ENCODE measurements at regions not wholly inside any gene's neighbourhood (a gene's known extent, or its start where the extent isn't known, plus 50 kb on each side); places are given as distances from the start of the nearest gene placed in this dataset.
A peak's percentile ranks its signal among the peaks of the same experiment; 100 is the strongest.

- Histone ChIP-seq H3K36me3 (no peaks in the 10 kb centered on the region), H3F3A (ENCODE audit: low read depth) (no peaks in the 10 kb centered on the region), H3K79me2 (ENCODE audit: low read depth) (no peaks in the 10 kb centered on the region), H3K4me2 (no peak overlapping the region), H2AFZ (replicated peaks) (no peak overlapping the region), H3K27ac (no peak overlapping the region), H3K4me3 (no peak overlapping the region), H3K9me3 (ENCODE audit: low read depth) (no peaks in the 10 kb centered on the region), H3K27me3 (no peaks in the 10 kb centered on the region), H4K20me1 (ENCODE audit: low read depth) (no peaks in the 10 kb centered on the region), H3K9ac (no peak overlapping the region), H3K4me1 (no peaks in the 10 kb centered on the region)
- H3K4me1 Mint-ChIP-seq: no peaks in the 10 kb centered on the region
- H3K36me3 Mint-ChIP-seq: no peaks in the 10 kb centered on the region
- no peak overlapping the region for H3K4me3 Mint-ChIP-seq
- peaks cover 2% of the 10 kb centered on the region for H3K9me3 Mint-ChIP-seq
- peaks cover 2% of the 10 kb centered on the region for H3K27me3 Mint-ChIP-seq (ENCODE audit: insufficient read depth, low read depth)
- DNase-seq (ENCODE audit: low spot score): no peak
- no peak overlapping the region for H3K27ac Mint-ChIP-seq
- TF ChIP-seq EZH2 (IDR thresholded peaks at IDR 0.05) (no peak), EZH2phosphoT487 (IDR thresholded peaks at IDR 0.05) (no peak)
- TF ChIP-seq, protein P1, sequence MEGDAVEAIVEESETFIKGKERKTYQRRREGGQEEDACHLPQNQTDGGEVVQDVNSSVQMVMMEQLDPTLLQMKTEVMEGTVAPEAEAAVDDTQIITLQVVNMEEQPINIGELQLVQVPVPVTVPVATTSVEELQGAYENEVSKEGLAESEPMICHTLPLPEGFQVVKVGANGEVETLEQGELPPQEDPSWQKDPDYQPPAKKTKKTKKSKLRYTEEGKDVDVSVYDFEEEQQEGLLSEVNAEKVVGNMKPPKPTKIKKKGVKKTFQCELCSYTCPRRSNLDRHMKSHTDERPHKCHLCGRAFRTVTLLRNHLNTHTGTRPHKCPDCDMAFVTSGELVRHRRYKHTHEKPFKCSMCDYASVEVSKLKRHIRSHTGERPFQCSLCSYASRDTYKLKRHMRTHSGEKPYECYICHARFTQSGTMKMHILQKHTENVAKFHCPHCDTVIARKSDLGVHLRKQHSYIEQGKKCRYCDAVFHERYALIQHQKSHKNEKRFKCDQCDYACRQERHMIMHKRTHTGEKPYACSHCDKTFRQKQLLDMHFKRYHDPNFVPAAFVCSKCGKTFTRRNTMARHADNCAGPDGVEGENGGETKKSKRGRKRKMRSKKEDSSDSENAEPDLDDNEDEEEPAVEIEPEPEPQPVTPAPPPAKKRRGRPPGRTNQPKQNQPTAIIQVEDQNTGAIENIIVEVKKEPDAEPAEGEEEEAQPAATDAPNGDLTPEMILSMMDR (IDR thresholded peaks at IDR 0.05): no peak
Measured at GRCh38 chr13:87894059-87894458, 222.9 kb downstream of the SLITRK5 start.

DNA sequence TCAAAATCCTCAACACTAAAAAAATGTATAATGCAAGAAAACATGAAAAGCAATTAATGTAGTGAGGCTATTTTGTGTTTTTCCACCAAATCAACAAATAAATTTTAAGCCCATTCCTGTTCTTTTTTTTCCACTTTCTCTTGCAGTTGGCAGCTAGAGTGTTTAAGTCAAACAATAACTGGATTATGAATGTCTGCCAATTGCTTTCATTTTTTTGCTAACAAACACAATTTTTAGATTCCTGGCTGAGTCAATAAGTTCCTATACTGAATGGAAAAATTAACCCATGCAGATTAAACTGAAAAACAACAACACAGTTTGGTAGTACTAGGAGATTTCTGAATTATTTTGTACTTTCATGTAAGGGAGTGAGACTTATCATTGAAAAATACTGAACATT is 232.4 kb downstream of the SLITRK5 start:
- H3K27ac Mint-ChIP-seq: no peak overlapping the region
- Histone ChIP-seq H3K4me2 (no peak overlapping the region), H3K27me3 (no peaks in the 10 kb centered on the region)

GRCh38 chr13:87906411-87906810 is 235.2 kb downstream of the SLITRK5 start:
- Histone ChIP-seq H3K4me1 (no peaks in the 10 kb centered on the region), H3F3A (ENCODE audit: low read depth) (no peaks in the 10 kb centered on the region), H4K20me1 (ENCODE audit: low read depth) (no peaks in the 10 kb centered on the region), H3K27ac (no peak overlapping the region), H3K9me3 (ENCODE audit: low read depth) (no peaks in the 10 kb centered on the region), H3K9ac (no peak overlapping the region), H3K4me2 (no peak overlapping the region), H3K79me2 (ENCODE audit: low read depth) (no peaks in the 10 kb centered on the region), H2AFZ (replicated peaks) (peak overlapping the region; percentile 70), H3K27me3 (no peaks in the 10 kb centered on the region), H3K4me3 (no peak overlapping the region), H3K36me3 (no peaks in the 10 kb centered on the region)
- Mint-ChIP-seq H3K4me3 (no peak overlapping the region), H3K27me3 (ENCODE audit: insufficient read depth, low read depth) (no peaks in the 10 kb centered on the region), H3K27ac (no peak overlapping the region), H3K9me3 (no peaks in the 10 kb centered on the region), H3K36me3 (no peaks in the 10 kb centered on the region), H3K4me1 (no peaks in the 10 kb centered on the region)
- no peak for DNase-seq (ENCODE audit: low spot score)
- no peak for TF ChIP-seq EZH2 (IDR thresholded peaks at IDR 0.05)
- TF ChIP-seq EZH2phosphoT487 (IDR thresholded peaks at IDR 0.05): no peak
- TF ChIP-seq, protein P1 (IDR thresholded peaks at IDR 0.05): no peak

More for the DNA sequence above, 232.4 kb downstream of the SLITRK5 start:
- H3K4me1 Mint-ChIP-seq: no peaks in the 10 kb centered on the region
- Histone ChIP-seq H3K4me1 (no peaks in the 10 kb centered on the region), H2AFZ (replicated peaks) (no peak overlapping the region), H3F3A (ENCODE audit: low read depth) (no peaks in the 10 kb centered on the region), H3K36me3 (no peaks in the 10 kb centered on the region), H3K4me3 (no peak overlapping the region), H3K79me2 (ENCODE audit: low read depth) (no peaks in the 10 kb centered on the region), H3K27ac (no peak overlapping the region), H3K9me3 (ENCODE audit: low read depth) (no peaks in the 10 kb centered on the region), H4K20me1 (ENCODE audit: low read depth) (no peaks in the 10 kb centered on the region), H3K9ac (no peak overlapping the region)
- TF ChIP-seq, protein P1 (IDR thresholded peaks at IDR 0.05): no peak
- TF ChIP-seq EZH2 (IDR thresholded peaks at IDR 0.05): no peak
- TF ChIP-seq EZH2phosphoT487 (IDR thresholded peaks at IDR 0.05): no peak
- H3K27me3 Mint-ChIP-seq (ENCODE audit: insufficient read depth, low read depth): no peaks in the 10 kb centered on the region
- H3K36me3 Mint-ChIP-seq: no peaks in the 10 kb centered on the region
- H3K4me3 Mint-ChIP-seq: no peak overlapping the region
- no peak for DNase-seq (ENCODE audit: low spot score)
- no peaks in the 10 kb centered on the region for H3K9me3 Mint-ChIP-seq

All from neural progenitor cell (in vitro differentiated cells).